GM12878 (cell line): ENCODE measurements at regions not wholly inside any gene's neighbourhood (a gene's known extent, or its start where the extent isn't known, plus 50 kb on each side); places are given as distances from the start of the nearest gene placed in this dataset.

Experiments
- ATAC-seq: fragments of 200-7000 bp; cut with Tn5 transposase; 3 replicates; pipeline ENCODE4 v1.9.1; 2020; ENCODE audit warnings: mild to moderate bottlenecking, moderate library complexity
- BruUV-seq: library from RNA; stranded (reverse); fragments of 400-500 nt; replicated peaks from 2 replicates; lab custom pipeline; 2021; lab: Mats Ljungman, UMichigan
- CTCF ChIA-PET: fragments of 300-600 bp; sonication (Branson Sonifier 250); formaldehyde crosslinking; extraction: SDS; loops from one replicate; lab custom pipeline; 2021; ENCODE audit warnings: inconsistent platforms; lab: Yijun Ruan, JAX
- POLR2A ChIA-PET: fragments of 350-600 bp; formaldehyde crosslinking; extraction: SDS; loops from one replicate; lab custom pipeline; 2021; ENCODE audit warnings: inconsistent platforms; lab: Charles Lee
- RAD21 ChIA-PET: fragments of 300-600 bp; sonication (Branson Sonifier 250); formaldehyde crosslinking; loops from one replicate; lab custom pipeline; 2023; ENCODE audit warnings: antibody characterized with exemption; ENCODE audit not compliant: unreplicated experiment; lab: Charles Lee
- SMC1A ChIA-PET: fragments of 300-600 bp; sonication (Branson Sonifier 250); formaldehyde crosslinking; loops from one replicate; lab custom pipeline; 2023; ENCODE audit not compliant: unreplicated experiment, uncharacterized antibody; lab: Charles Lee
- DNase-seq: peaks from one replicate; pipeline ENCODE4 v3.0.0-alpha.2; 2011; ENCODE audit warnings: low read depth, low spot score
- FAIRE-seq: peaks from 3 replicates; lab custom pipeline; 2011; peaks lifted over from hg19 to GRCh38; lab: Jason Lieb, UNC
- H2AFZ ChIP-seq: 2 replicates; pipeline ENCODE4 v1.6.0; 2011; ENCODE audit warnings: low read depth, low read length, control low read depth; ENCODE audit not compliant: control insufficient read depth
- H3K27ac ChIP-seq: 2 replicates; pipeline ENCODE4 v1.5.1; 2011; ENCODE audit warnings: control low read depth; ENCODE audit not compliant: control insufficient read depth, insufficient read depth
- H3K27me3 ChIP-seq, 2 experiments: replicated peaks in 1 of 2; 2 replicates each; pipeline versions ENCODE4 v1.6.0 to v1.6.1; 2011; ENCODE audit warnings: low read length in 1 of 2; ENCODE audit not compliant: control insufficient read depth in 2 of 2, insufficient read depth in 2 of 2
- H3K36me3 ChIP-seq, 2 experiments: 2 replicates each; pipeline ENCODE4 v1.5.1; 2011; ENCODE audit warnings: low read length in 1 of 2; ENCODE audit not compliant: control insufficient read depth in 2 of 2, insufficient read depth in 2 of 2
- H3K4me1 ChIP-seq: 2 replicates; pipeline ENCODE4 v1.6.1; 2011; ENCODE audit warnings: mild to moderate bottlenecking, low read length, moderate library complexity, mixed read lengths; ENCODE audit not compliant: control insufficient read depth, insufficient read depth
- H3K4me2 ChIP-seq: 2 replicates; pipeline ENCODE4 v1.6.0; 2011; ENCODE audit warnings: control low read depth; ENCODE audit not compliant: control insufficient read depth, insufficient read depth
- H3K4me3 ChIP-seq: fragments of 200-600 bp; sonication (generic); 2 replicates; pipeline ENCODE4 v1.5.1; 2016
- H3K79me2 ChIP-seq: 2 replicates; pipeline ENCODE4 v1.6.0; 2011; ENCODE audit warnings: low read length; ENCODE audit not compliant: control insufficient read depth, insufficient read depth
- H3K9ac ChIP-seq: 2 replicates; pipeline ENCODE4 v1.8.0; 2011; ENCODE audit warnings: low read length, control low read depth, mixed read lengths; ENCODE audit not compliant: control insufficient read depth, insufficient read depth
- H3K9me3 ChIP-seq: replicated peaks from 3 replicates; pipeline ENCODE4 v1.5.1; 2011; ENCODE audit warnings: mild to moderate bottlenecking, low read length; ENCODE audit not compliant: control insufficient read depth, insufficient read depth
- H4K20me1 ChIP-seq: 2 replicates; pipeline ENCODE4 v1.6.0; 2011; ENCODE audit not compliant: control insufficient read depth, insufficient read depth
- CEBPZ ChIP-seq: fragments of 150-350 bp; IDR thresholded peaks from 2 replicates; pipeline ENCODE4 v1.6.1; 2016; ENCODE audit warnings: low read depth, low read length
- E4F1 ChIP-seq: fragments of 450-650 bp; IDR thresholded peaks from 2 replicates; pipeline ENCODE4 v1.6.1; 2018; ENCODE audit warnings: borderline replicate concordance, mild to moderate bottlenecking; ENCODE audit not compliant: partially characterized antibody
- ELK1 ChIP-seq: IDR thresholded peaks from 2 replicates; pipeline ENCODE4 v1.6.1; 2012; ENCODE audit warnings: low read depth, low read length, improper control_type of control experiment
- EP300 ChIP-seq, 2 experiments: fragments of 150-350 bp in 1 of 2; IDR thresholded peaks; 2 replicates each; pipeline ENCODE4 v1.6.1; 2011 to 2012; ENCODE audit warnings: low read depth in 2 of 2, low read length in 2 of 2, borderline replicate concordance in 1 of 2, improper control_type of control experiment in 1 of 2, inconsistent platforms in 1 of 2; ENCODE audit not compliant: control insufficient read depth in 1 of 2
- FOXM1 ChIP-seq: IDR thresholded peaks from 2 replicates; pipeline ENCODE4 v1.6.1; 2012; ENCODE audit warnings: low read depth, mild to moderate bottlenecking, inconsistent platforms, low read length, moderate library complexity
- HCFC1 ChIP-seq: fragments of 150-350 bp; IDR thresholded peaks from 2 replicates; pipeline ENCODE4 v1.6.1; 2014; ENCODE audit warnings: low read length
- NR2C1 ChIP-seq: fragments of 450-650 bp; IDR thresholded peaks from 2 replicates; pipeline ENCODE4 v1.6.1; 2017; ENCODE audit warnings: antibody characterized with exemption, mild to moderate bottlenecking, moderate library complexity
- SMAD5 ChIP-seq: IDR thresholded peaks from 2 replicates; pipeline ENCODE4 v1.6.1; 2016; ENCODE audit warnings: antibody characterized with exemption, low read depth
- SMARCA5 ChIP-seq: fragments of 450-650 bp; IDR thresholded peaks from 2 replicates; pipeline ENCODE4 v1.6.1; 2017; ENCODE audit warnings: mild to moderate bottlenecking
- SREBF1 ChIP-seq: IDR thresholded peaks from 2 replicates; pipeline ENCODE4 v1.6.1; 2012; ENCODE audit warnings: mild to moderate bottlenecking, low read length
- SREBF2 ChIP-seq: IDR thresholded peaks from 2 replicates; pipeline ENCODE4 v1.6.1; 2012; ENCODE audit warnings: mild to moderate bottlenecking, low read length
- ZNF217 ChIP-seq: fragments of 450-650 bp; IDR thresholded peaks from 2 replicates; pipeline ENCODE4 v1.6.1; 2017; ENCODE audit warnings: antibody characterized with exemption, mild to moderate bottlenecking
- WGBS: methylation state at CpG from one replicate; pipeline ENCODE4 v1.1.6; 2016; ENCODE audit warnings: low lambda C conversion rate; ENCODE audit not compliant: insufficient replicate concordance, insufficient coverage; ENCODE audit errors: missing lambda C conversion rate; 5-methylcytosine and 5-hydroxymethylcytosine counted together
- in situ Hi-C: fragments of 300-500 bp; cut with MboI; formaldehyde crosslinking; loops from 9 replicates; pipeline ENCODE4 v1.14.3; 2018; ENCODE audit warnings: mixed read lengths
- intact Hi-C: fragments of 100-400 bp; cut with micrococcal nuclease; formaldehyde crosslinking; loops from one replicate; pipeline ENCODE4 v1.14.2; 2022; ENCODE audit not compliant: unreplicated experiment
- TF ChIP-seq, protein P1 (sequence below): fragments of 450-650 bp; IDR thresholded peaks from 2 replicates; pipeline ENCODE4 v1.6.1; 2017; ENCODE audit warnings: antibody characterized with exemption, mild to moderate bottlenecking, moderate library complexity

DNA sequence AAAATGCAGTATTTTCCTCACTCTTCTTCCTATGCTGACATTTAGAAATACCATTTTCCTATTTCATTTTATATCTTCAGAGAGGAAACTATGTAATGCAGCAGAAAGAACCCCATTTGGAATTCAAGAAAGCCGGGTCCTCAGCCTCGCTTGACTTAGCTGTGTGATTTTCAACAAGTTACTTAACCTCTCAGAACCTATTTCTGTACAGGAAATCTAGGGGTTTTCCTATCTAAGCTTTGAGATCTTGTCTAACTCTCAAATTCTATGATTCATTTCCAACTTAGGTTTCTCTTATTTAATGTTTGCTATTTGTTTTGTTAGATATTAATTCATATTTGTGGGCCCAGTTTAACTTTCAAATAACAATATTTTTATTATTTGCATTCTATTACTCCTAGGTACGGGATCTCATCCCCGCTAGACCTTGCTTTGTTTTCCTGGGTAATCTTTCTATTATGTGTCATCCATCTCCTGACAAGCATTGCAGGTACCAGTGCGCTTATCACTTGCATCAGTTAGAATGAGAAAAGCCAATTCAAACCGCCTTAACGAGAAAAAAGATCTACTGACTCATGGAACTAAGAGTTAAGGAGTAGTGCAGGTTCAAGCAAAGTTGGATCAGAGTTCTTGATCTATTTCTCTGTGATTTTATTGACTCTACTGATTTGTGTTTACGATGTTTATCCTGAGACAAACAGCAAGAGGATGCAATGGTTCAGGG, 70.6 kb upstream of the BHLHE40 start (continued):
- TF ChIP-seq ELK1 (no peak), ZNF217 (peak; percentile 58), SREBF1 (no peak), SMARCA5 (peak; percentile 69; the same call in 1 of the 2 replicates), NR2C1 (no peak), SMAD5 (no peak)

GRCh38 chr3:4914464-4914863, 64.8 kb upstream of the BHLHE40 start:
- H3K79me2 ChIP-seq = no peaks in the 10 kb centered on the region
- H3K36me3 ChIP-seq = no peaks in the 10 kb centered on the region
- no peak overlapping the region for H3K4me3 ChIP-seq
- intact Hi-C loops = no loop called here
- no peak overlapping the region for H3K9ac ChIP-seq
- H3K27ac ChIP-seq = no peak overlapping the region
- H3K9me3 ChIP-seq = peaks cover 6% of the 10 kb centered on the region
- FAIRE-seq (no peak), ATAC-seq (no peak), DNase-seq (no peak)
- ChIA-PET RAD21 (no interaction called here), CTCF (no interaction called here), POLR2A (no interaction called here), SMC1A (interaction anchor here (0.9 to 1.2 kb wide), 2 partner anchors 8 to 12 kb away, joined by 3 read pairs; no protein-coding TSS in a partner anchor)
- H3K4me2 ChIP-seq = no peak overlapping the region
- 23% methylated on average over 5 of the region's 5 CpGs for WGBS
- in situ Hi-C loops = no loop called here
- BruUV-seq = no TSS peak
- no peak overlapping the region for H2AFZ ChIP-seq
- H4K20me1 ChIP-seq = no peaks in the 10 kb centered on the region
- H3K27me3 ChIP-seq = no peaks in the 10 kb centered on the region
- H3K4me1 ChIP-seq = no peaks in the 10 kb centered on the region
- TF ChIP-seq FOXM1 (no peak), EP300 (IDR thresholded peaks at IDR 0.05; ENCODE audit: borderline replicate concordance in 1 of 2, control insufficient read depth in 1 of 2, low read depth in 2 of 2, low read length in 2 of 2) (no peak), SREBF2 (no peak), HCFC1 (no peak), E4F1 (no peak), CEBPZ (no peak)
- TF ChIP-seq, protein P1, sequence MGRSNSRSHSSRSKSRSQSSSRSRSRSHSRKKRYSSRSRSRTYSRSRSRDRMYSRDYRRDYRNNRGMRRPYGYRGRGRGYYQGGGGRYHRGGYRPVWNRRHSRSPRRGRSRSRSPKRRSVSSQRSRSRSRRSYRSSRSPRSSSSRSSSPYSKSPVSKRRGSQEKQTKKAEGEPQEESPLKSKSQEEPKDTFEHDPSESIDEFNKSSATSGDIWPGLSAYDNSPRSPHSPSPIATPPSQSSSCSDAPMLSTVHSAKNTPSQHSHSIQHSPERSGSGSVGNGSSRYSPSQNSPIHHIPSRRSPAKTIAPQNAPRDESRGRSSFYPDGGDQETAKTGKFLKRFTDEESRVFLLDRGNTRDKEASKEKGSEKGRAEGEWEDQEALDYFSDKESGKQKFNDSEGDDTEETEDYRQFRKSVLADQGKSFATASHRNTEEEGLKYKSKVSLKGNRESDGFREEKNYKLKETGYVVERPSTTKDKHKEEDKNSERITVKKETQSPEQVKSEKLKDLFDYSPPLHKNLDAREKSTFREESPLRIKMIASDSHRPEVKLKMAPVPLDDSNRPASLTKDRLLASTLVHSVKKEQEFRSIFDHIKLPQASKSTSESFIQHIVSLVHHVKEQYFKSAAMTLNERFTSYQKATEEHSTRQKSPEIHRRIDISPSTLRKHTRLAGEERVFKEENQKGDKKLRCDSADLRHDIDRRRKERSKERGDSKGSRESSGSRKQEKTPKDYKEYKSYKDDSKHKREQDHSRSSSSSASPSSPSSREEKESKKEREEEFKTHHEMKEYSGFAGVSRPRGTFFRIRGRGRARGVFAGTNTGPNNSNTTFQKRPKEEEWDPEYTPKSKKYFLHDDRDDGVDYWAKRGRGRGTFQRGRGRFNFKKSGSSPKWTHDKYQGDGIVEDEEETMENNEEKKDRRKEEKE = no peak
